ENCODE measurements at regions not wholly inside any gene's neighbourhood (a gene's known extent, or its start where the extent isn't known, plus 50 kb on each side); places are given as distances from the start of the nearest gene placed in this dataset.

GRCh38 chr1:29549001-29549400 is 312.7 kb downstream of the PTPRU start:
- Histone ChIP-seq H3K27me3 (no peaks in the 10 kb centered on the region), H3K4me1 (peaks cover 0 to 10% (median 2%) of the 10 kb centered on the region in 4 donors), H3K4me3 (no peak overlapping the region), H3K36me3 (no peaks in the 10 kb centered on the region), H3K9me3 (no peaks in the 10 kb centered on the region), H3K27ac (no peak overlapping the region)
- ATAC-seq (ENCODE audit: low FRiP score in 2 of 2) (no peak), DNase-seq (no peak)
- TF ChIP-seq EP300 (IDR thresholded peaks at IDR 0.05) (no peak), POLR2AphosphoS5 (IDR thresholded peaks at IDR 0.05) (no peak), CTCF (IDR thresholded peaks at IDR 0.05) (no peak), POLR2A (IDR thresholded peaks at IDR 0.05) (no peak)
- WGBS, 2 donors = 72 to 73% methylated on average over 6 of the region's 6 CpGs

GRCh38 chr1:29548091-29548490 is 311.8 kb downstream of the PTPRU start:
- 43 to 52% methylated on average over 5 of the region's 5 CpGs for WGBS, 2 donors

GRCh38 chr1:29547300-29547699 is 311.0 kb downstream of the PTPRU start:
- no peaks in the 10 kb centered on the region for H3K36me3 ChIP-seq

More at GRCh38 chr1:29548091-29548490, 311.8 kb downstream of the PTPRU start:
- ATAC-seq (ENCODE audit: low FRiP score in 2 of 2) = no peak
- Histone ChIP-seq H3K9me3 (no peaks in the 10 kb centered on the region), H3K4me1 (peaks cover 0 to 10% (median 2%) of the 10 kb centered on the region in 4 donors), H3K36me3 (no peaks in the 10 kb centered on the region), H3K27me3 (no peaks in the 10 kb centered on the region), H3K4me3 (no peak overlapping the region), H3K27ac (no peak overlapping the region)
- TF ChIP-seq POLR2A (IDR thresholded peaks at IDR 0.05) = no peak
- DNase-seq = no peak

GRCh38 chr1:29546496-29546895 is 310.2 kb downstream of the PTPRU start:
- TF ChIP-seq CTCF (IDR thresholded peaks at IDR 0.05) (no peak), EP300 (IDR thresholded peaks at IDR 0.05) (no peak), POLR2A (IDR thresholded peaks at IDR 0.05) (no peak), POLR2AphosphoS5 (IDR thresholded peaks at IDR 0.05) (no peak)
- 67 to 86% methylated on average over 1 to 2 of the region's 3 CpGs for WGBS, 2 donors
- H3K27ac ChIP-seq = no peak overlapping the region
- H3K27me3 ChIP-seq = no peaks in the 10 kb centered on the region
- no peaks in the 10 kb centered on the region for H3K36me3 ChIP-seq
- no peak overlapping the region for H3K4me3 ChIP-seq
- H3K9me3 ChIP-seq = no peaks in the 10 kb centered on the region
- ATAC-seq (ENCODE audit: low FRiP score in 2 of 2) (no peak), DNase-seq (no peak)
- peaks cover 0 to 10% (median 2%) of the 10 kb centered on the region in 4 donors for H3K4me1 ChIP-seq

More at GRCh38 chr1:29547300-29547699, 311.0 kb downstream of the PTPRU start:
- ATAC-seq (ENCODE audit: low FRiP score in 2 of 2) (no peak), DNase-seq (no peak)
- Histone ChIP-seq H3K4me3 (no peak overlapping the region), H3K27ac (no peak overlapping the region), H3K4me1 (peaks cover 0 to 10% (median 2%) of the 10 kb centered on the region in 4 donors), H3K27me3 (no peaks in the 10 kb centered on the region), H3K9me3 (no peaks in the 10 kb centered on the region)
- 92 to 93% methylated on average over 5 of the region's 5 CpGs for WGBS, 2 donors
- TF ChIP-seq EP300 (IDR thresholded peaks at IDR 0.05) = no peak
- no peak for TF ChIP-seq CTCF (IDR thresholded peaks at IDR 0.05)
- TF ChIP-seq POLR2AphosphoS5 (IDR thresholded peaks at IDR 0.05) = no peak
- no peak for TF ChIP-seq POLR2A (IDR thresholded peaks at IDR 0.05)

GRCh38 chr1:29544406-29544805 is 308.1 kb downstream of the PTPRU start:
- WGBS, 2 donors = 67 to 100% methylated on average over 1 of the region's 1 CpG
- no peaks in the 10 kb centered on the region for H3K27me3 ChIP-seq
- DNase-seq (no peak), ATAC-seq (ENCODE audit: low FRiP score in 2 of 2) (no peak)
- no peak overlapping the region for H3K4me3 ChIP-seq
- TF ChIP-seq CTCF (IDR thresholded peaks at IDR 0.05) = no peak
- TF ChIP-seq POLR2AphosphoS5 (IDR thresholded peaks at IDR 0.05) = no peak
- TF ChIP-seq POLR2A (IDR thresholded peaks at IDR 0.05) = no peak
- TF ChIP-seq EP300 (IDR thresholded peaks at IDR 0.05) = no peak
- no peaks in the 10 kb centered on the region for H3K9me3 ChIP-seq
- no peaks in the 10 kb centered on the region for H3K36me3 ChIP-seq
- H3K27ac ChIP-seq = no peak overlapping the region
- H3K4me1 ChIP-seq = no peaks in the 10 kb centered on the region

Measured in upper lobe of left lung (tissue), 6 donors.